ENCODE measurements at regions not wholly inside any gene's neighbourhood (a gene's known extent, or its start where the extent isn't known, plus 50 kb on each side); places are given as distances from the start of the nearest gene placed in this dataset.

DNA sequence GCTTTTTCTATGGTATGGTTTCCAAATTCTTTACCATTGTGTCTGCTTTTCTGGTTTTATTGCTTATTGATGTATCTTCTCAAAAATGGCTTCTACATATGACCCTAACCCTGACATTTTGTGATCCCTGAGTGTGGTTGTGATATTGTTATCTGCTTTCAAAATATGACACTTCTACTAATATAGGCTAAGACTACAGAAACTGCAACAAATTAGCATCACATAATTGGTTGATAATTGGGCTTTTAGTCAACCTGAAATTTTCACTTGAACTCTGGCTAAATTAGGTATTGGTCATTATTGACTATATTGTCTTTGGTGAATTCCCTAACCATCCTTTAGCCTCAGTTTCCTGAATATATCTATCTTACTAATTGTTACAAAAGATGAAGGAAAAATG is 246.1 kb downstream of the PIK3C3 start:
- TF ChIP-seq, protein P1, sequence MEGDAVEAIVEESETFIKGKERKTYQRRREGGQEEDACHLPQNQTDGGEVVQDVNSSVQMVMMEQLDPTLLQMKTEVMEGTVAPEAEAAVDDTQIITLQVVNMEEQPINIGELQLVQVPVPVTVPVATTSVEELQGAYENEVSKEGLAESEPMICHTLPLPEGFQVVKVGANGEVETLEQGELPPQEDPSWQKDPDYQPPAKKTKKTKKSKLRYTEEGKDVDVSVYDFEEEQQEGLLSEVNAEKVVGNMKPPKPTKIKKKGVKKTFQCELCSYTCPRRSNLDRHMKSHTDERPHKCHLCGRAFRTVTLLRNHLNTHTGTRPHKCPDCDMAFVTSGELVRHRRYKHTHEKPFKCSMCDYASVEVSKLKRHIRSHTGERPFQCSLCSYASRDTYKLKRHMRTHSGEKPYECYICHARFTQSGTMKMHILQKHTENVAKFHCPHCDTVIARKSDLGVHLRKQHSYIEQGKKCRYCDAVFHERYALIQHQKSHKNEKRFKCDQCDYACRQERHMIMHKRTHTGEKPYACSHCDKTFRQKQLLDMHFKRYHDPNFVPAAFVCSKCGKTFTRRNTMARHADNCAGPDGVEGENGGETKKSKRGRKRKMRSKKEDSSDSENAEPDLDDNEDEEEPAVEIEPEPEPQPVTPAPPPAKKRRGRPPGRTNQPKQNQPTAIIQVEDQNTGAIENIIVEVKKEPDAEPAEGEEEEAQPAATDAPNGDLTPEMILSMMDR (IDR thresholded peaks at IDR 0.05; ENCODE audit: insufficient read depth, low read length, severe bottlenecking), result no peak
- Histone ChIP-seq H3K36me3 (ENCODE audit: control insufficient read depth, insufficient read depth, low read length) (no peaks in the 10 kb centered on the region), H3K27me3 (ENCODE audit: control insufficient read depth, insufficient read depth, low read length) (no peaks in the 10 kb centered on the region), H3K4me3 (ENCODE audit: low read depth, low read length) (no peak overlapping the region)
- DNase-seq (ENCODE audit: low read depth), result no peak
- FAIRE-seq, result no peak

DNA sequence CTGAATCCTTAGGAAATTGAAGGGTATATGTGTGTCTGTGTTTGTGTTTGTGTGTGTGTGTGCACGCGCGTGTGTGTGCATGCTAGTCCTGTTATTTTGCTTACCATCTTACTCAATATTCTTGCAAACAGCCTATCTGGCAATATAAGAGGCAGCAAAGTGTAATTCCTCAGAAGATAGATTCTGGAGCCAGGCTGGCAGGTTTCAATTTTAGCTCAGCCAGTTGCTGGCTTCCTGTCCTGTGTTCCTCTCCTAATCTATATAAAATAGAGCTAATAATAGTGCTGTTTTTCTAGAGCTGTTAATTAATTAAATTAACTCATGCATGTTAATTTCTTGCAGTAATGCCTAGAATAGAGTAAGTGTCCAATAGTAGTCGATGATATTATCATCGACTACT is 256.2 kb downstream of the PIK3C3 start:
- no peaks in the 10 kb centered on the region for H3K36me3 ChIP-seq (ENCODE audit: control insufficient read depth, insufficient read depth, low read length)
- FAIRE-seq (no peak), DNase-seq (ENCODE audit: low read depth) (no peak)
- H3K4me3 ChIP-seq (ENCODE audit: low read depth, low read length), result no peak overlapping the region
- no peaks in the 10 kb centered on the region for H3K27me3 ChIP-seq (ENCODE audit: control insufficient read depth, insufficient read depth, low read length)
- TF ChIP-seq, protein P1 (IDR thresholded peaks at IDR 0.05; ENCODE audit: insufficient read depth, low read length, severe bottlenecking), result no peak

DNA sequence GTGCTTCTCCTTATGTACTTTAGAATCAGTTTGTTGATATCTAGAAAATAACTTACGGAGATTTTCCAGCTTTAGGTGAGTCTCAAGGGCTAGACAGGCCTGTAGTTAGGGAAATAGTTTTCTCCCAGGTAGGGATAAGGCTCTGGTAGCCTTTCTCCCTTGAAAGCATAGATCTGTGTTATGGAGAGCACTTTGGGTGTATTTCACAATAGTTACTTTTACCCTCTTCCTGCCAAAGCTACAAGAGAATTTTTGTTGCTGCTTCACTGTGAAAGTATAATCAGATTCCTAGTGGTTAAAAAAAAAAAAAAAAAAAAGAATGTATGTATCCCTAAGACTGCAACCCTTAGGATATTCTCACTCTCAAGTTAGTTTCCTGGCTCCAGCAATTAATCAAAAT is 267.5 kb downstream of the PIK3C3 start:
- DNase-seq (ENCODE audit: low read depth), result no peak

DNA sequence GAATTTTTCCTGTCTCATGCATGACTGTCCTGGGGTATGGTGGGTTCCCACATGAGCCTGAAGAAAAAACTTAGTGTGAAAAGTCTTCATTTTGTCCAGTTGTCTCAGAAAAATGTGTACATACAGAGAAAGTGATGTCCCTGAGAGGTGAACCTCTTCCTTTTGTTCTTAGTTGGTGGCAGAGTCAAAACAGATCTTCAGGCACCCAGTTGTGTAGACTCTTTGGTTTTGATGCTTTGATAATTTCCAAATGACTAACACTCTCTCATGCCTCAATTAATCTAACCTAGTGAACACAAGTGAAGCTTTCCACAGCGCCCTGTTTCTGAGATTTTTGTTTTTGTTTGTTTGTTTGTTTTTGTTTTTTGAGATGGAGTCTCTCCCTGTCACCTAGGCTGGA is 273.5 kb downstream of the PIK3C3 start:
- Histone ChIP-seq H3K36me3 (ENCODE audit: control insufficient read depth, insufficient read depth, low read length) (no peaks in the 10 kb centered on the region), H3K4me3 (ENCODE audit: low read depth, low read length) (no peak overlapping the region), H3K27me3 (ENCODE audit: control insufficient read depth, insufficient read depth, low read length) (no peaks in the 10 kb centered on the region)
- no peak for FAIRE-seq
- TF ChIP-seq, protein P1 (IDR thresholded peaks at IDR 0.05; ENCODE audit: insufficient read depth, low read length, severe bottlenecking), result no peak
- DNase-seq (ENCODE audit: low read depth), result no peak

More for the DNA sequence above, 267.5 kb downstream of the PIK3C3 start:
- Histone ChIP-seq H3K36me3 (ENCODE audit: control insufficient read depth, insufficient read depth, low read length) (no peaks in the 10 kb centered on the region), H3K4me3 (ENCODE audit: low read depth, low read length) (no peak overlapping the region), H3K27me3 (ENCODE audit: control insufficient read depth, insufficient read depth, low read length) (no peaks in the 10 kb centered on the region)
- TF ChIP-seq, protein P1 (IDR thresholded peaks at IDR 0.05; ENCODE audit: insufficient read depth, low read length, severe bottlenecking), result no peak
- no peak for FAIRE-seq

DNA sequence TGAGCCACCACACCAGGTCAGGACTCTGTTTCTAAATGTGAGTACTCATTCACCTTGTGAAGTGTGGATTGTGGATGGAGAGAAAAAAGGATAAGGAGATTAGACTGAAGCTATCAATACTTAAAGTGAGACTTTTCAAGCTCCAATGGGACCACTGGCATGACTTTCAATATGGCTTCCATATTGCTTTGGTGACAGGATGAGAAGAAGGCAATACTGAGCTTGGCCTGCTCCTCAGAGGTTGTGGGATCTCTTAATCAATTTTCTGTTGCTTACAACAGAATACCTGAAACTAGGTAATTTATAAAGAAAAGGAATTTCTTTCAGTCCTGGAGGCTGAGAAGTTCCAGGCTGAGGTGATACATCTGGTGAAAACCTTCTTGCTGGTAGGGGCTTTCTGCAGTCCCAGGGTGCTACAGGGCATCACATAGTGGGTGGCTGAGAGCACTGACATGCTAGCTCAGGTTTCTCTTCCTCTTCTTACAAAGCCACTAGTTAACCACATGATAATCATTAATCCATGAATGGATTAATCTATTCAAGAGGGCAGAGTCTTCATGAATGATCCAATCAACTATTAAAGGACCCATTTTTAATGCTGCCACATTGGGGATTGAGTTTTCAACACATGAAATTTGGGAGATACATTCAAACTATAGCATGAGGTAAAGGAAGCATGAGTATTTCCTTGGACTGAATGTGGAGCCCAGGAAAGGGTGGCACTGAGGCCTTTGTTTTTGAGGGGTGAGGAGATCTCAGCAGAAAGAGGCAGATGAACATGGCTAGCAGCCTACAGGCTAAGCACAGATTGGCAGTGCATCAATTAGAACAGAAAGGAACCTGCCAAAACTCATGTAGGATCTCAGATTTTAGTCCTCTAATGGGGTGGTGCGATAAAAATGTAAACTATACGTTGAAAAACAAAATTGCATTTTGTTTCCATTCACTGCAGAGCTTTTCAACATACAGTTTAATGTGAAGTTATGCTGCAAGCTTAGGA is 274.5 kb downstream of the PIK3C3 start:
- no peaks in the 10 kb centered on the region for H3K36me3 ChIP-seq (ENCODE audit: control insufficient read depth, insufficient read depth, low read length)
- H3K4me3 ChIP-seq (ENCODE audit: low read depth, low read length), result no peak overlapping the region
- no peak for DNase-seq (ENCODE audit: low read depth)
- TF ChIP-seq, protein P1 (IDR thresholded peaks at IDR 0.05; ENCODE audit: insufficient read depth, low read length, severe bottlenecking), result no peak
- FAIRE-seq, result no peak
- no peaks in the 10 kb centered on the region for H3K27me3 ChIP-seq (ENCODE audit: control insufficient read depth, insufficient read depth, low read length)

Measured in bronchial epithelial cell (primary cell).